WTC11 (cell line): ENCODE measurements at regions not wholly inside any gene's neighbourhood (a gene's known extent, or its start where the extent isn't known, plus 50 kb on each side); places are given as distances from the start of the nearest gene placed in this dataset.

Experiments used
- ATAC-seq: fragments of 200-7000 bp; cut with Tn5 transposase; 2 replicates; pipeline ENCODE4 v1.10.0; 2021; ENCODE audit warnings: mild to moderate bottlenecking, moderate library complexity
- CTCF ChIA-PET: fragments of 300-600 bp; sonication (Branson Sonifier 250); formaldehyde crosslinking; loops from one replicate; lab custom pipeline; 2021; ENCODE audit warnings: antibody characterized with exemption; lab: Charles Lee
- POLR2A ChIA-PET: fragments of 350-600 bp; sonication (Branson Sonifier 250); formaldehyde crosslinking; loops from one replicate; lab custom pipeline; 2021; ENCODE audit warnings: antibody characterized with exemption; lab: Charles Lee
- DNase-seq: peaks from one replicate; pipeline ENCODE4 v3.0.0; 2021; ENCODE audit warnings: low spot score
- H3K27ac Mint-ChIP-seq: 2 replicates; pipeline ENCODE4 v1.8.0; 2021; ENCODE audit warnings: mixed read lengths
- H3K27me3 Mint-ChIP-seq: 2 replicates; pipeline ENCODE4 v1.8.0; 2021; ENCODE audit warnings: low read depth, mild to moderate bottlenecking, moderate library complexity, mixed read lengths
- H3K36me3 Mint-ChIP-seq: 2 replicates; pipeline ENCODE4 v1.8.0; 2021; ENCODE audit warnings: mixed read lengths
- H3K4me1 Mint-ChIP-seq: 2 replicates; pipeline ENCODE4 v1.8.0; 2022; ENCODE audit warnings: mixed read lengths
- H3K4me3 Mint-ChIP-seq: 2 replicates; pipeline ENCODE4 v1.8.0; 2021; ENCODE audit warnings: mild to moderate bottlenecking, moderate library complexity, mixed read lengths
- H3K9me3 Mint-ChIP-seq: 2 replicates; pipeline ENCODE4 v1.8.0; 2021; ENCODE audit warnings: mixed read lengths
- ETV6 ChIP-seq: sonication (generic); formaldehyde crosslinking; IDR thresholded peaks from 2 replicates; pipeline ENCODE4 v1.8.1; 2022; ENCODE audit warnings: mild to moderate bottlenecking, missing genetic modification reagents
- GTF2I ChIP-seq: fragments of 250-450 bp; sonication (Bioruptor Pico); conservative IDR thresholded peaks from 2 replicates; pipeline ENCODE4 v1.4.0; 2021; ENCODE audit warnings: mild to moderate bottlenecking
- JAZF1 ChIP-seq: fragments of 250-450 bp; sonication (Bioruptor Pico); IDR thresholded peaks from 2 replicates; pipeline ENCODE4 v1.9.0; 2021; ENCODE audit warnings: moderate library complexity, mild to moderate bottlenecking, inconsistent platforms
- JUN ChIP-seq: sonication (generic); formaldehyde crosslinking; IDR thresholded peaks from 2 replicates; pipeline ENCODE4 v1.8.0; 2023; ENCODE audit warnings: mild to moderate bottlenecking, missing genetic modification reagents
- KAT7 ChIP-seq: sonication (generic); formaldehyde crosslinking; IDR thresholded peaks from 2 replicates; pipeline ENCODE4 v1.8.1; 2023; ENCODE audit warnings: missing genetic modification reagents, mild to moderate bottlenecking, borderline replicate concordance
- MXD4 ChIP-seq: fragments of 250-450 bp; sonication (Bioruptor Pico); IDR thresholded peaks from 2 replicates; pipeline ENCODE4 v1.8.0; 2021; ENCODE audit warnings: mild to moderate bottlenecking, moderate library complexity, borderline replicate concordance
- NFE2L1 ChIP-seq: sonication (generic); formaldehyde crosslinking; IDR thresholded peaks from 2 replicates; pipeline ENCODE4 v1.8.1; 2023; ENCODE audit warnings: missing genetic modification reagents
- NR1H2 ChIP-seq: sonication (generic); formaldehyde crosslinking; IDR thresholded peaks from 2 replicates; pipeline ENCODE4 v1.9.0; 2021; ENCODE audit warnings: mild to moderate bottlenecking, moderate library complexity, missing genetic modification reagents
- OVOL2 ChIP-seq: fragments of 250-450 bp; sonication (Bioruptor Pico); IDR thresholded peaks from 2 replicates; pipeline ENCODE4 v1.9.0; 2021; ENCODE audit warnings: mild to moderate bottlenecking, borderline replicate concordance
- TEAD4 ChIP-seq: sonication (generic); formaldehyde crosslinking; IDR thresholded peaks from 2 replicates; pipeline ENCODE4 v1.8.0; 2022; ENCODE audit warnings: mild to moderate bottlenecking, missing genetic modification reagents
- TP53 ChIP-seq: sonication (generic); formaldehyde crosslinking; IDR thresholded peaks from 2 replicates; pipeline ENCODE4 v1.8.1; 2023; ENCODE audit warnings: mild to moderate bottlenecking, missing genetic modification reagents
- ZBTB21 ChIP-seq: sonication (generic); formaldehyde crosslinking; IDR thresholded peaks from 2 replicates; pipeline ENCODE4 v1.8.1; 2023; ENCODE audit warnings: mild to moderate bottlenecking, missing genetic modification reagents, borderline replicate concordance
- ZNF232 ChIP-seq: sonication (generic); formaldehyde crosslinking; IDR thresholded peaks from 2 replicates; pipeline ENCODE4 v1.8.0; 2022; ENCODE audit warnings: mild to moderate bottlenecking, missing genetic modification reagents
- TF ChIP-seq, protein P1 (sequence below): sonication (generic); formaldehyde crosslinking; IDR thresholded peaks from 2 replicates; pipeline ENCODE4 v1.8.1; 2022; ENCODE audit warnings: mild to moderate bottlenecking, missing genetic modification reagents, moderate library complexity, borderline replicate concordance
- TF ChIP-seq, protein P2 (sequence below): sonication (generic); formaldehyde crosslinking; conservative IDR thresholded peaks from 2 replicates; pipeline ENCODE4 v1.8.1; 2022; ENCODE audit warnings: mild to moderate bottlenecking, missing genetic modification reagents
- TF ChIP-seq, protein P3 (sequence below): fragments of 250-450 bp; sonication (Bioruptor Pico); IDR thresholded peaks from 2 replicates; pipeline ENCODE4 v1.9.0; 2021; ENCODE audit warnings: mild to moderate bottlenecking, borderline replicate concordance
- TF ChIP-seq, protein P4 (sequence below): sonication (generic); formaldehyde crosslinking; IDR thresholded peaks from 2 replicates; pipeline ENCODE4 v1.8.1; 2023; ENCODE audit warnings: mild to moderate bottlenecking, moderate library complexity, missing genetic modification reagents
- TF ChIP-seq, protein P5 (sequence below): sonication (generic); formaldehyde crosslinking; IDR thresholded peaks from 2 replicates; pipeline ENCODE4 v1.8.0; 2023; ENCODE audit warnings: mild to moderate bottlenecking, missing genetic modification reagents
- TF ChIP-seq, protein P6 (sequence below): sonication (generic); formaldehyde crosslinking; conservative IDR thresholded peaks from 2 replicates; pipeline ENCODE4 v1.8.1; 2023; ENCODE audit warnings: mild to moderate bottlenecking, low read depth, missing genetic modification reagents, moderate library complexity
- TF ChIP-seq, protein P7 (sequence below): fragments of 200-600 bp; IDR thresholded peaks from 2 replicates; pipeline ENCODE4 v1.8.0; 2022; ENCODE audit warnings: antibody characterized with exemption
- TF ChIP-seq, protein P8 (sequence below): fragments of 250-450 bp; sonication (Bioruptor Pico); IDR thresholded peaks from 2 replicates; pipeline ENCODE4 v1.9.0; 2021; ENCODE audit warnings: mild to moderate bottlenecking

DNA sequence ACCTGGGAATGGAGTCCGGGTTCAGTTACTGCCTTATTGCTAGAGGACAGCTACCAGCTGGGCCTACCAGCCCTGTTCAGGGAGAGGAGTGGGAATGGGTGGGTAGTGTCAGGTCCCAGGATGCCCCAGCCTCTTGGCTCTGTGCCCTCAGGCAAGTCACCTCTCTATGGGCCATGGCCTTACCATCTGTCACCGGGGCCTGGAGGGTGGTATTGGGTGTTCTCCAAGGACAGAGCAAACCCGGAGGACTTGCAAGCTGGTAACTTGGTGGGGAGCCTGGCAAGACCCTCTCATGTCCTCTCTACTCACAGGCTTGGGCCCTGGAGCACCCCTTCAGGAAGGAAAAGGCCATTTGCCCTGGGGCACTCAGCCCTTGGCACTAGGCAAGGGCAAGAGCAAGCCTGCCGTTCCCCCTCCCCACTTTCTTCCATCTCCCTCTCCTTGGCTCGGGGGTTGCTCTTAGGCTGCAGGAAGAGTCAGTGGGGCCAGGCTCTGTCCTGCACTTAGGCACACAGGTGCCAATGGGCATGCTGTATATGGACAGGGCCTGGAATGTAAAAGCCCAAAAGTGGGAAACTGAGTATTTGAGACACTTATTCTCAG is 170.0 kb upstream of the ZNF267 start (continued):
- TF ChIP-seq NR1H2 (CRISPR knock-in tag) = no peak
- TF ChIP-seq, protein P1, sequence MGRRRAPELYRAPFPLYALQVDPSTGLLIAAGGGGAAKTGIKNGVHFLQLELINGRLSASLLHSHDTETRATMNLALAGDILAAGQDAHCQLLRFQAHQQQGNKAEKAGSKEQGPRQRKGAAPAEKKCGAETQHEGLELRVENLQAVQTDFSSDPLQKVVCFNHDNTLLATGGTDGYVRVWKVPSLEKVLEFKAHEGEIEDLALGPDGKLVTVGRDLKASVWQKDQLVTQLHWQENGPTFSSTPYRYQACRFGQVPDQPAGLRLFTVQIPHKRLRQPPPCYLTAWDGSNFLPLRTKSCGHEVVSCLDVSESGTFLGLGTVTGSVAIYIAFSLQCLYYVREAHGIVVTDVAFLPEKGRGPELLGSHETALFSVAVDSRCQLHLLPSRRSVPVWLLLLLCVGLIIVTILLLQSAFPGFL (CRISPR knock-in tag) = no peak
- no peak for TF ChIP-seq OVOL2 (CRISPR knock-in tag)
- TF ChIP-seq, protein P2, sequence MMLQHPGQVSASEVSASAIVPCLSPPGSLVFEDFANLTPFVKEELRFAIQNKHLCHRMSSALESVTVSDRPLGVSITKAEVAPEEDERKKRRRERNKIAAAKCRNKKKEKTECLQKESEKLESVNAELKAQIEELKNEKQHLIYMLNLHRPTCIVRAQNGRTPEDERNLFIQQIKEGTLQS (CRISPR knock-in tag) = no peak
- TF ChIP-seq, protein P3, sequence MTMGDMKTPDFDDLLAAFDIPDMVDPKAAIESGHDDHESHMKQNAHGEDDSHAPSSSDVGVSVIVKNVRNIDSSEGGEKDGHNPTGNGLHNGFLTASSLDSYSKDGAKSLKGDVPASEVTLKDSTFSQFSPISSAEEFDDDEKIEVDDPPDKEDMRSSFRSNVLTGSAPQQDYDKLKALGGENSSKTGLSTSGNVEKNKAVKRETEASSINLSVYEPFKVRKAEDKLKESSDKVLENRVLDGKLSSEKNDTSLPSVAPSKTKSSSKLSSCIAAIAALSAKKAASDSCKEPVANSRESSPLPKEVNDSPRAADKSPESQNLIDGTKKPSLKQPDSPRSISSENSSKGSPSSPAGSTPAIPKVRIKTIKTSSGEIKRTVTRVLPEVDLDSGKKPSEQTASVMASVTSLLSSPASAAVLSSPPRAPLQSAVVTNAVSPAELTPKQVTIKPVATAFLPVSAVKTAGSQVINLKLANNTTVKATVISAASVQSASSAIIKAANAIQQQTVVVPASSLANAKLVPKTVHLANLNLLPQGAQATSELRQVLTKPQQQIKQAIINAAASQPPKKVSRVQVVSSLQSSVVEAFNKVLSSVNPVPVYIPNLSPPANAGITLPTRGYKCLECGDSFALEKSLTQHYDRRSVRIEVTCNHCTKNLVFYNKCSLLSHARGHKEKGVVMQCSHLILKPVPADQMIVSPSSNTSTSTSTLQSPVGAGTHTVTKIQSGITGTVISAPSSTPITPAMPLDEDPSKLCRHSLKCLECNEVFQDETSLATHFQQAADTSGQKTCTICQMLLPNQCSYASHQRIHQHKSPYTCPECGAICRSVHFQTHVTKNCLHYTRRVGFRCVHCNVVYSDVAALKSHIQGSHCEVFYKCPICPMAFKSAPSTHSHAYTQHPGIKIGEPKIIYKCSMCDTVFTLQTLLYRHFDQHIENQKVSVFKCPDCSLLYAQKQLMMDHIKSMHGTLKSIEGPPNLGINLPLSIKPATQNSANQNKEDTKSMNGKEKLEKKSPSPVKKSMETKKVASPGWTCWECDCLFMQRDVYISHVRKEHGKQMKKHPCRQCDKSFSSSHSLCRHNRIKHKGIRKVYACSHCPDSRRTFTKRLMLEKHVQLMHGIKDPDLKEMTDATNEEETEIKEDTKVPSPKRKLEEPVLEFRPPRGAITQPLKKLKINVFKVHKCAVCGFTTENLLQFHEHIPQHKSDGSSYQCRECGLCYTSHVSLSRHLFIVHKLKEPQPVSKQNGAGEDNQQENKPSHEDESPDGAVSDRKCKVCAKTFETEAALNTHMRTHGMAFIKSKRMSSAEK (CRISPR knock-in tag) = no peak
- TF ChIP-seq ETV6 (CRISPR knock-in tag) = no peak
- TF ChIP-seq ZBTB21 (CRISPR knock-in tag) = no peak
- TF ChIP-seq, protein P4, sequence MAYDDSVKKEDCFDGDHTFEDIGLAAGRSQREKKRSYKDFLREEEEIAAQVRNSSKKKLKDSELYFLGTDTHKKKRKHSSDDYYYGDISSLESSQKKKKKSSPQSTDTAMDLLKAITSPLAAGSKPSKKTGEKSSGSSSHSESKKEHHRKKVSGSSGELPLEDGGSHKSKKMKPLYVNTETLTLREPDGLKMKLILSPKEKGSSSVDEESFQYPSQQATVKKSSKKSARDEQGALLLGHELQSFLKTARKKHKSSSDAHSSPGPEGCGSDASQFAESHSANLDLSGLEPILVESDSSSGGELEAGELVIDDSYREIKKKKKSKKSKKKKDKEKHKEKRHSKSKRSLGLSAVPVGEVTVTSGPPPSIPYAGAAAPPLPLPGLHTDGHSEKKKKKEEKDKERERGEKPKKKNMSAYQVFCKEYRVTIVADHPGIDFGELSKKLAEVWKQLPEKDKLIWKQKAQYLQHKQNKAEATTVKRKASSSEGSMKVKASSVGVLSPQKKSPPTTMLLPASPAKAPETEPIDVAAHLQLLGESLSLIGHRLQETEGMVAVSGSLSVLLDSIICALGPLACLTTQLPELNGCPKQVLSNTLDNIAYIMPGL = no peak
- no peak for TF ChIP-seq GTF2I (CRISPR knock-in tag)
- TF ChIP-seq JAZF1 (CRISPR knock-in tag) = no peak

DNA sequence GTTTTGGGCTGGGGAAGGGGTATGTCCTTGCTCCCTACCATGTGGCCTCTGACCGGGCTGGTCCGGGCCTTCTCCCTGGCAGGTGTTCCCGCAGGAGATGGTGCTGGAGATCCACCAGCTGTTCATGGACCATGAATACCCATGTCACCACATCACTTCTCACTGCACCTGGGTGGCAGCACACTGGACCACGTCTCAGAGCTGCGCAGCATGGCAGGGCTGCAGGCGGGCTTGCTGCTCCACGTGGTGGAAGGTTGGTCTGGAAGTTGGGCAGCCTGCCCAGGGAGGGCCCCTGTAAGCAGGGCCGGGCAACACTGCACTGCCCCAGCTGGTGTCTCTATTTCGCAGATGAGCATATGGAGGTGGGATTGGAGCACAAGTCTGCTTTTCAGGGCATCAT is 169.5 kb upstream of the ZNF267 start:
- Mint-ChIP-seq H3K4me3 (no peak overlapping the region), H3K27ac (no peak overlapping the region), H3K9me3 (no peaks in the 10 kb centered on the region), H3K4me1 (peaks cover 9% of the 10 kb centered on the region), H3K36me3 (peaks cover 47% of the 10 kb centered on the region), H3K27me3 (no peaks in the 10 kb centered on the region)
- CTCF ChIA-PET = no interaction called here
- DNase-seq (no peak), ATAC-seq (no peak)
- POLR2A ChIA-PET = no interaction called here
- TF ChIP-seq JUN (CRISPR knock-in tag) = no peak
- no peak for TF ChIP-seq TP53
- TF ChIP-seq ETV6 (CRISPR knock-in tag) = no peak
- TF ChIP-seq KAT7 (CRISPR knock-in tag) = no peak
- TF ChIP-seq, protein P5, sequence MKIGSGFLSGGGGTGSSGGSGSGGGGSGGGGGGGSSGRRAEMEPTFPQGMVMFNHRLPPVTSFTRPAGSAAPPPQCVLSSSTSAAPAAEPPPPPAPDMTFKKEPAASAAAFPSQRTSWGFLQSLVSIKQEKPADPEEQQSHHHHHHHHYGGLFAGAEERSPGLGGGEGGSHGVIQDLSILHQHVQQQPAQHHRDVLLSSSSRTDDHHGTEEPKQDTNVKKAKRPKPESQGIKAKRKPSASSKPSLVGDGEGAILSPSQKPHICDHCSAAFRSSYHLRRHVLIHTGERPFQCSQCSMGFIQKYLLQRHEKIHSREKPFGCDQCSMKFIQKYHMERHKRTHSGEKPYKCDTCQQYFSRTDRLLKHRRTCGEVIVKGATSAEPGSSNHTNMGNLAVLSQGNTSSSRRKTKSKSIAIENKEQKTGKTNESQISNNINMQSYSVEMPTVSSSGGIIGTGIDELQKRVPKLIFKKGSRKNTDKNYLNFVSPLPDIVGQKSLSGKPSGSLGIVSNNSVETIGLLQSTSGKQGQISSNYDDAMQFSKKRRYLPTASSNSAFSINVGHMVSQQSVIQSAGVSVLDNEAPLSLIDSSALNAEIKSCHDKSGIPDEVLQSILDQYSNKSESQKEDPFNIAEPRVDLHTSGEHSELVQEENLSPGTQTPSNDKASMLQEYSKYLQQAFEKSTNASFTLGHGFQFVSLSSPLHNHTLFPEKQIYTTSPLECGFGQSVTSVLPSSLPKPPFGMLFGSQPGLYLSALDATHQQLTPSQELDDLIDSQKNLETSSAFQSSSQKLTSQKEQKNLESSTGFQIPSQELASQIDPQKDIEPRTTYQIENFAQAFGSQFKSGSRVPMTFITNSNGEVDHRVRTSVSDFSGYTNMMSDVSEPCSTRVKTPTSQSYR (CRISPR knock-in tag) = no peak
- TF ChIP-seq ZBTB21 (CRISPR knock-in tag) = no peak
- no peak for TF ChIP-seq JAZF1 (CRISPR knock-in tag)
- TF ChIP-seq NFE2L1 (CRISPR knock-in tag) = no peak
- TF ChIP-seq, protein P6, sequence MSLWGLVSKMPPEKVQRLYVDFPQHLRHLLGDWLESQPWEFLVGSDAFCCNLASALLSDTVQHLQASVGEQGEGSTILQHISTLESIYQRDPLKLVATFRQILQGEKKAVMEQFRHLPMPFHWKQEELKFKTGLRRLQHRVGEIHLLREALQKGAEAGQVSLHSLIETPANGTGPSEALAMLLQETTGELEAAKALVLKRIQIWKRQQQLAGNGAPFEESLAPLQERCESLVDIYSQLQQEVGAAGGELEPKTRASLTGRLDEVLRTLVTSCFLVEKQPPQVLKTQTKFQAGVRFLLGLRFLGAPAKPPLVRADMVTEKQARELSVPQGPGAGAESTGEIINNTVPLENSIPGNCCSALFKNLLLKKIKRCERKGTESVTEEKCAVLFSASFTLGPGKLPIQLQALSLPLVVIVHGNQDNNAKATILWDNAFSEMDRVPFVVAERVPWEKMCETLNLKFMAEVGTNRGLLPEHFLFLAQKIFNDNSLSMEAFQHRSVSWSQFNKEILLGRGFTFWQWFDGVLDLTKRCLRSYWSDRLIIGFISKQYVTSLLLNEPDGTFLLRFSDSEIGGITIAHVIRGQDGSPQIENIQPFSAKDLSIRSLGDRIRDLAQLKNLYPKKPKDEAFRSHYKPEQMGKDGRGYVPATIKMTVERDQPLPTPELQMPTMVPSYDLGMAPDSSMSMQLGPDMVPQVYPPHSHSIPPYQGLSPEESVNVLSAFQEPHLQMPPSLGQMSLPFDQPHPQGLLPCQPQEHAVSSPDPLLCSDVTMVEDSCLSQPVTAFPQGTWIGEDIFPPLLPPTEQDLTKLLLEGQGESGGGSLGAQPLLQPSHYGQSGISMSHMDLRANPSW (CRISPR knock-in tag) = no peak
- TF ChIP-seq, protein P7, sequence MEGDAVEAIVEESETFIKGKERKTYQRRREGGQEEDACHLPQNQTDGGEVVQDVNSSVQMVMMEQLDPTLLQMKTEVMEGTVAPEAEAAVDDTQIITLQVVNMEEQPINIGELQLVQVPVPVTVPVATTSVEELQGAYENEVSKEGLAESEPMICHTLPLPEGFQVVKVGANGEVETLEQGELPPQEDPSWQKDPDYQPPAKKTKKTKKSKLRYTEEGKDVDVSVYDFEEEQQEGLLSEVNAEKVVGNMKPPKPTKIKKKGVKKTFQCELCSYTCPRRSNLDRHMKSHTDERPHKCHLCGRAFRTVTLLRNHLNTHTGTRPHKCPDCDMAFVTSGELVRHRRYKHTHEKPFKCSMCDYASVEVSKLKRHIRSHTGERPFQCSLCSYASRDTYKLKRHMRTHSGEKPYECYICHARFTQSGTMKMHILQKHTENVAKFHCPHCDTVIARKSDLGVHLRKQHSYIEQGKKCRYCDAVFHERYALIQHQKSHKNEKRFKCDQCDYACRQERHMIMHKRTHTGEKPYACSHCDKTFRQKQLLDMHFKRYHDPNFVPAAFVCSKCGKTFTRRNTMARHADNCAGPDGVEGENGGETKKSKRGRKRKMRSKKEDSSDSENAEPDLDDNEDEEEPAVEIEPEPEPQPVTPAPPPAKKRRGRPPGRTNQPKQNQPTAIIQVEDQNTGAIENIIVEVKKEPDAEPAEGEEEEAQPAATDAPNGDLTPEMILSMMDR = no peak
- TF ChIP-seq TEAD4 (CRISPR knock-in tag) = no peak
- no peak for TF ChIP-seq MXD4 (CRISPR knock-in tag)
- TF ChIP-seq ZNF232 (CRISPR knock-in tag) = no peak
- TF ChIP-seq, protein P8, sequence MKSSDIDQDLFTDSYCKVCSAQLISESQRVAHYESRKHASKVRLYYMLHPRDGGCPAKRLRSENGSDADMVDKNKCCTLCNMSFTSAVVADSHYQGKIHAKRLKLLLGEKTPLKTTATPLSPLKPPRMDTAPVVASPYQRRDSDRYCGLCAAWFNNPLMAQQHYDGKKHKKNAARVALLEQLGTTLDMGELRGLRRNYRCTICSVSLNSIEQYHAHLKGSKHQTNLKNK = no peak
